ENCODE measurements at regions not wholly inside any gene's neighbourhood (a gene's known extent, or its start where the extent isn't known, plus 50 kb on each side); places are given as distances from the start of the nearest gene placed in this dataset.

DNA sequence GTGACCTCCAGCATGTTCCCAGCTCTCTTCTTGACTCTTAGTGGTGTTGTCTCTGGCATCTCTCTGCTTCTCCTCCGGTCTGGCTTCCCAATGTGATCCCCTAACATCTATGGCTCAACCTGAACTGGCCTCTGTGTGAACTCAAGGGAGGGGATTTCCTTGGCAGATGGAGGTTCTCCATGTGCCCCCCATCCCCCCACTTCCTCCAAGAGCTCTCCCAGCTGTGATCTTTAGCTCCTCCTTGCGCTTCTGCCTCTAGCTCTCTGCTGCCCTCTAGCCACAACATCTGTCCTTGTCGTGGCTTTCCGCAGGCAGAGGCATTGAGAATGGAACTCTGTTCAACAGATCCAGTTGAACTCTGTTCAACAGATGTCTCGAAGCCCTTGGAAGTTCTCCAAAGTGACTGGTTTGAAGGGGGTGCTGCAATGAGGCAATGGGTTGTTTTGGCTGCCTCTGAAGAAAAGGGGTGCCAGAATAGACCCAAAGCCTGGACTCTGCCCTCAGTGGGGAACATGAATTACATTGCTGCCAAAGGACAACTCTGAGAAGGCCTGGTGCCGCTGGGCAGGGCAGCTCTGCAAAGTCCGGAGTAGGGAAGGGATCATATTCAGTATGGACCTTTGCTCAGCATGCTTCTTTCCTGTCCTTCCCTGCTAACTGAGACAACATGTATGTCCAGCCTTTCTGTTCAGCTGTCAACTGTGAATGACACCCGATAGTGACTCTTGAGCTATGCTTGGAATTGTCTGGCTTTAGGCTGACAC is 61.9 kb downstream of the ADM start:
- TF ChIP-seq, protein P1, sequence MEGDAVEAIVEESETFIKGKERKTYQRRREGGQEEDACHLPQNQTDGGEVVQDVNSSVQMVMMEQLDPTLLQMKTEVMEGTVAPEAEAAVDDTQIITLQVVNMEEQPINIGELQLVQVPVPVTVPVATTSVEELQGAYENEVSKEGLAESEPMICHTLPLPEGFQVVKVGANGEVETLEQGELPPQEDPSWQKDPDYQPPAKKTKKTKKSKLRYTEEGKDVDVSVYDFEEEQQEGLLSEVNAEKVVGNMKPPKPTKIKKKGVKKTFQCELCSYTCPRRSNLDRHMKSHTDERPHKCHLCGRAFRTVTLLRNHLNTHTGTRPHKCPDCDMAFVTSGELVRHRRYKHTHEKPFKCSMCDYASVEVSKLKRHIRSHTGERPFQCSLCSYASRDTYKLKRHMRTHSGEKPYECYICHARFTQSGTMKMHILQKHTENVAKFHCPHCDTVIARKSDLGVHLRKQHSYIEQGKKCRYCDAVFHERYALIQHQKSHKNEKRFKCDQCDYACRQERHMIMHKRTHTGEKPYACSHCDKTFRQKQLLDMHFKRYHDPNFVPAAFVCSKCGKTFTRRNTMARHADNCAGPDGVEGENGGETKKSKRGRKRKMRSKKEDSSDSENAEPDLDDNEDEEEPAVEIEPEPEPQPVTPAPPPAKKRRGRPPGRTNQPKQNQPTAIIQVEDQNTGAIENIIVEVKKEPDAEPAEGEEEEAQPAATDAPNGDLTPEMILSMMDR (IDR thresholded peaks at IDR 0.05): peak; percentile 64 to 89 (median 84)
- TF ChIP-seq POLR2A (IDR thresholded peaks at IDR 0.05): no peak

All from body of pancreas (tissue), 4 donors.